GM19193 (cell line): ENCODE measurements at regions not wholly inside any gene's neighbourhood (a gene's known extent, or its start where the extent isn't known, plus 50 kb on each side); places are given as distances from the start of the nearest gene placed in this dataset.

Experiments used
- POLR2A ChIP-seq: IDR thresholded peaks from 4 replicates; pipeline ENCODE4 v1.6.1; 2011; ENCODE audit not compliant: insufficient read depth, insufficient read length; ENCODE audit errors: extremely low read depth

GRCh38 chr1:59159557-59160203 lies 137.2 kb upstream of the FGGY start:
- TF ChIP-seq POLR2A = no peak

GRCh38 chr1:59161136-59161535 lies 135.8 kb upstream of the FGGY start:
- no peak for TF ChIP-seq POLR2A

GRCh38 chr1:59162665-59163064 lies 134.2 kb upstream of the FGGY start:
- TF ChIP-seq POLR2A = no peak

GRCh38 chr1:59163268-59164092 lies 133.4 kb upstream of the FGGY start:
- no peak for TF ChIP-seq POLR2A

- no peak for TF ChIP-seq POLR2A
Measured at GRCh38 chr1:59164371-59164770, 132.5 kb upstream of the FGGY start.

GRCh38 chr1:59165353-59165752 lies 131.5 kb upstream of the FGGY start:
- no peak for TF ChIP-seq POLR2A

GRCh38 chr1:59169703-59170102 lies 127.2 kb upstream of the FGGY start:
- no peak for TF ChIP-seq POLR2A

GRCh38 chr1:59170659-59171058 lies 126.2 kb upstream of the FGGY start:
- TF ChIP-seq POLR2A = no peak

- TF ChIP-seq POLR2A = no peak
Measured at GRCh38 chr1:59171788-59172187, 125.1 kb upstream of the FGGY start.

- TF ChIP-seq POLR2A = no peak
Measured at GRCh38 chr1:59172693-59173092, 124.2 kb upstream of the FGGY start.

- TF ChIP-seq POLR2A = no peak
Measured at GRCh38 chr1:59173721-59174120, 123.2 kb upstream of the FGGY start.

- no peak for TF ChIP-seq POLR2A
Measured at GRCh38 chr1:59176471-59176870, 120.4 kb upstream of the FGGY start.

GRCh38 chr1:59177756-59178155 lies 119.1 kb upstream of the FGGY start:
- TF ChIP-seq POLR2A = no peak

- TF ChIP-seq POLR2A = no peak
Measured at GRCh38 chr1:59178339-59179187, 118.3 kb upstream of the FGGY start.

GRCh38 chr1:59179673-59180072 lies 117.2 kb upstream of the FGGY start:
- TF ChIP-seq POLR2A = no peak
